DND-41 (cell line): ENCODE measurements at regions not wholly inside any gene's neighbourhood (a gene's known extent, or its start where the extent isn't known, plus 50 kb on each side); places are given as distances from the start of the nearest gene placed in this dataset.

ENCODE experiments used
- EZH2 ChIP-seq: IDR thresholded peaks from 3 replicates; pipeline ENCODE4 v1.6.1; 2012; ENCODE audit warnings: borderline replicate concordance, low read depth, mild to moderate bottlenecking, moderate library complexity, low read length, inconsistent platforms; ENCODE audit not compliant: severe bottlenecking
- TF ChIP-seq, protein P1 (sequence below): IDR thresholded peaks from 2 replicates; pipeline ENCODE4 v1.5.1; 2012; ENCODE audit warnings: borderline replicate concordance, low read length, moderate library complexity, mild to moderate bottlenecking; ENCODE audit not compliant: poor library complexity, severe bottlenecking; ENCODE audit errors: extremely low read depth

DNA sequence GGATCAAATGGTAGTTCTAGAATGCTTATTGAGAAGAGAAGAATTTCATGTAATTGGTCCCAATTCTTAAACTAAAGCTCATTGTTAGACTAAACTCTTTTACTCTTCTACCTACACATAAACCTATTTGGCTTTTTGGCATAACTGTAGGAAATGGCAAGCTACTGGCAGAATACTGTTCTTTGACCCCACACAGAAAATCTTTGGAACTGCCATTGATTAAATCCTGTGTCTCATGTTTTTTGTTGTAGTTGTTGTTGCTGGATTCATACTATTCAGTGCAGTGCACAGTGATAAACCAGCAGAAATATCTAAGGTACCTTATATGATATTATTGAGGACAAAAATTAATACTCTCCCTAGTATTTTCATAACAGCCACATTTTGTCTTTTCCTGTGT is 242.1 kb upstream of the SGK1 start:
- TF ChIP-seq, protein P1, sequence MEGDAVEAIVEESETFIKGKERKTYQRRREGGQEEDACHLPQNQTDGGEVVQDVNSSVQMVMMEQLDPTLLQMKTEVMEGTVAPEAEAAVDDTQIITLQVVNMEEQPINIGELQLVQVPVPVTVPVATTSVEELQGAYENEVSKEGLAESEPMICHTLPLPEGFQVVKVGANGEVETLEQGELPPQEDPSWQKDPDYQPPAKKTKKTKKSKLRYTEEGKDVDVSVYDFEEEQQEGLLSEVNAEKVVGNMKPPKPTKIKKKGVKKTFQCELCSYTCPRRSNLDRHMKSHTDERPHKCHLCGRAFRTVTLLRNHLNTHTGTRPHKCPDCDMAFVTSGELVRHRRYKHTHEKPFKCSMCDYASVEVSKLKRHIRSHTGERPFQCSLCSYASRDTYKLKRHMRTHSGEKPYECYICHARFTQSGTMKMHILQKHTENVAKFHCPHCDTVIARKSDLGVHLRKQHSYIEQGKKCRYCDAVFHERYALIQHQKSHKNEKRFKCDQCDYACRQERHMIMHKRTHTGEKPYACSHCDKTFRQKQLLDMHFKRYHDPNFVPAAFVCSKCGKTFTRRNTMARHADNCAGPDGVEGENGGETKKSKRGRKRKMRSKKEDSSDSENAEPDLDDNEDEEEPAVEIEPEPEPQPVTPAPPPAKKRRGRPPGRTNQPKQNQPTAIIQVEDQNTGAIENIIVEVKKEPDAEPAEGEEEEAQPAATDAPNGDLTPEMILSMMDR: no peak
- no peak for TF ChIP-seq EZH2
